NCI-H187 (cell line): ENCODE measurements at regions not wholly inside any gene's neighbourhood (a gene's known extent, or its start where the extent isn't known, plus 50 kb on each side); places are given as distances from the start of the nearest gene placed in this dataset.

Experiments
- DNase-seq, 2 experiments: peaks; one replicate each; lab custom pipeline; 2025; lab: John Stamatoyannopoulos, UW

- DNase-seq = no peak
Measured at GRCh38 chr14:66360366-66360926, 125.7 kb upstream of the CCDC196 start.

GRCh38 chr14:66361013-66361412, 125.2 kb upstream of the CCDC196 start:
- DNase-seq = no peak

DNA sequence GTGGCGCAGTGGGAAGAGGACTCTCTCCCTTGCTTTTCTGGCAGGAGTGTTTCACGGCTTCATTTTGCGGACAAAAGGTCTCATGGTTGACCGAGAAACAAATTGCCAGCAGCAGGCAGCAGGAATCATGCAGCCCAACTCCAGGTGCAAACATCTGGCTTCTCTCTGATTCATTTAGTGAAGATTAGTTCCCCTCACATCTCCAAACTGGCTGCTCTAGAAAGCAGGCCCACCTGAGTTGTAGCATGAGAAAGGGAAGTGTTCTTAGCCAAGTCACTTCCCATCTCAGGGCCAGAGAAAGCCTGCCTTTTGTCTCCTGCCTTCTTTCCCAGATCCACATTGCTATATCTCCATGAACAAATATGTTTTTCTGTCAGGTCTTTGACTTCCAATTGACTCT, 120.8 kb upstream of the CCDC196 start:
- peak in 1 of 2 experiments; percentile 17 for DNase-seq

DNA sequence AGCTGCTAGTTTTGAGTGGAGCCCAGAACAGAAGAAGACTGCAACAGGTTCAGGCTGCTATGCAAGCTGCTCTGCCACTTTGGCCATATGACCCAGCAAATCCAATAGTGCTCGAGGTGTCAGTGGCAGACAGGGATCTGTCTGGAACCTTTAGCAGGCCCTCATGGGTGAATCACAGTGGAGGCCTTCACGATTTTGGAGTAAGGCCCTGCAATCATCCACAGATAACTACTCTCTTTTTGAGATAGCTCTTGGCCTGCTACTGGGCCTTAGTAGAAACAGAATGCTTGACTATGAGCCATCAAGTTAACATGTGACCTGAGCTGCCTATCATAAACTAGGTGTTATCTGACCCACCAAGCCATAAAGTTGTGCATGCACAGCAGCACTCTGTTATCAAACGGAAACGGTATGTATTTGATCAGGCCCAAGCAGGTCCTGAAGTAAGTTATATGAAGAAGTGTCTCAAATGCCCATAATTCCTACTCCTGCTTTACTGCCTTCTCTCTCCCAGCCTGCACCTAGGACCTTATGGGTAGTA, 116.9 kb upstream of the CCDC196 start:
- no peak for DNase-seq

DNA sequence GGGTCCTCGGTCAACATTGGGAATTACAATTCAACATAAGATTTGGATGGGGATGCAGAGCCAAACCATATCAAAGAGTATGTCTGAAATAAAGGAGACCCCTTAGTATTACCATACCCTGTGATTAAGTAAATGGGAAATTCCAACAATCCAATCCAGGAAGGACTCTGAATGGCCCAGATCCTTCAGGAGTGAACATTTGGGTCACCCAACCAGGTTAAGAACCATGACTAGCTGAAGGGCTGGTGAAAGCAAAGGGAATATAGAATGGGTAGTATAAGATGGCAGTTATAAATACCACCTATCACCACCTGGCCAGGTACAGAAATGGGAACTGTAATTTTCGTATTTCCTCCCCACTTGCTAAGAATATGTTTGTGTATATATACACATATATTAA, 114.4 kb upstream of the CCDC196 start:
- DNase-seq = no peak

DNA sequence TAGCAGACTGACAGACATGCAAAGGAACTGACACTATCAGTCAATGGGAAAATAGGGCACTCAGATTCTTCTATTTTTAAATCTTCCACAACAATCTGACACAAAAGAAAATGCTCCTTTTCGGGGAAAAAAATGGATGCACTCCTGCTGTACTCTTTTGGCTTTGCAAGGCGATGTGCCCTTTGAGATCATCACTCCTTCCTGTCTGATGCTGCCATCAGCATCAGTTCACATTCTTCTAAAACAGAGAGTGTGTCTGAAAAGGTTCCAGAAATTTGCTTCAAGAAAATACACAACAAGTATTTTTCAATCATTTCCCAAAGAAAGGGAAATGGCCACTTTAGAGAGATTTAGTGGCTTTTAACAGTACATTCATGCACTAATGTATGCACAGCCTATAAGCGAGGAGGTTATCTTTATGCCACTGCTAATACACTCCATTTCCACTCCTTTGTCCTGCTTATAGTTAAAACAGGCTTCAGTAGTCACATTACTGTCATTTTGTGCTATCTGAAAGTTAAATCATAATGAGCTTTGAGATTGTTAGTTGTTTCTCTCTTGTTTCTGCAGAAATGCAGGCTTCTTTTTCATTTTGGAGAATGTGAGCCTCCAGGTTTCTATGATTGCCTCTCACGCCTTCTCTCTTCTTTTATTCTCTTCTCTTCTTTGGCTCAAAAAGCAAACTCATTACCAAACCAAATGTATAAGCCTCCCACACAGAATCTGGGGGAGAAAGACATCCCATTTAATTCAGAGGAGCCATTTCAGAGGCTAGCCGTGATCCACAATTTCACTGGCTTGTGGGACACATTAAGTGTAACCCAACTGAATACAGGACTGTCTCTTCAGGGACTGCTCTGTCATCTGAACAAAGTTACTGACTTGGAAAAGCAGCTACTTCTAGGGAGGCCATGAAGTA, 110.9 kb upstream of the CCDC196 start:
- no peak for DNase-seq

- DNase-seq = no peak
Measured at GRCh38 chr14:66377574-66377973, 108.6 kb upstream of the CCDC196 start.

DNA sequence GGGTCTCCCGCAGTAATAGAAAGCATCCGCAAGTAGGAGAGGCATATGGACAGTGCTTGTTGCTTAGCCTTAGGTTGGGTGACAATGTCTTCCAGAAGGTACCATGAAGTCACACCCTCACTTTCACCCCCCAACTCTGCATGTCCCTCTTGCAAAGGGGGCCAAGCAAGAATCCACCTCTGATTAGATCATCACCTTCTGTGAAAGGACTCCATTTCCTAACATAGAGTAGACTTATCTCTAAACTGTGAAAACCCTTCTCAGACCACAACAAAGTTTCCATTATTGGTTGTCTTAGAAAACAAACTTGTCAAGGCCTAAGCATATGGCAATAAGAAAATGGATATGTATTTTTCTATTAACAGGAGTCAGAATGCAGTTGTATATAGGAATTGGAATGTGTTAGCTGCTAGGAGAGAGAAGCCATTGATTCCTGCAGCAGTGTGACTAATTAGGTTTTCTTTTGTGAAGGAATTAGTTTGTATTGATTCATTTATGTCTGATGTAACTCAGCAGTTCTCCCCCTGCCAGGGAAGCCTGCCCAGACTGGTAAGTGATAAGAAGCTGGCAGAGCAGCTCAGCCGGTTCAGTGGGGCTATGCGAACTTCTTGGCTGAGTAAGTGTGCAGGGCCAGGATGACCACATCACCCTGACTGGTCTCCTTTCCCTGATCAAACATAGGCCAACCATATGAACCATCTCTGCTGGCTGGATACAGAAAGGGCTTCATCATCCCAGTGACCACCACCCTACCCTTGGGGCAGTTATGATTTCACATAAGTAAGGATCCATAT, 107.3 kb upstream of the CCDC196 start:
- no peak for DNase-seq

- DNase-seq = no peak
Measured at GRCh38 chr14:66380143-66380542, 106.0 kb upstream of the CCDC196 start.

DNA sequence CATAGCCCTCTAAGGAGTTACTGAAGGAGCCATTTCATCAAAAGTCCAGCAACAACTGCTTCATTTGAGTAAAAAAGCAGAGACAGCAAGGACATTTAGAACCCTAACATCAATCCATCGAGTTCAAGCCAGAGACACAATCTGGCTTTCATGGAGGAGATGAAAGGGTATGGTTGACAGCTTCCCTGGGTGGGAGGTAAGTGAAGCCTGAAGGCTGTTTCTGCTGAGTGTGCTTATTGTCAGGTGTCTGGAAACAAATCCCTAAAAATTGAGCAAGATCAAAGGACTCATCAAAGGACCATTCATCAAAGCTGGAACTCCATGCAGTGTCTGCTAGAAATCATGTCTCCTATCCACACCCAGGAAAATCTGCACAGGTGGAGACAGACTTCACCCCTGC, 104.4 kb upstream of the CCDC196 start:
- no peak for DNase-seq

- no peak for DNase-seq
Measured at GRCh38 chr14:66383257-66383656, 102.9 kb upstream of the CCDC196 start.

GRCh38 chr14:66383771-66384170, 102.4 kb upstream of the CCDC196 start:
- DNase-seq = no peak

DNA sequence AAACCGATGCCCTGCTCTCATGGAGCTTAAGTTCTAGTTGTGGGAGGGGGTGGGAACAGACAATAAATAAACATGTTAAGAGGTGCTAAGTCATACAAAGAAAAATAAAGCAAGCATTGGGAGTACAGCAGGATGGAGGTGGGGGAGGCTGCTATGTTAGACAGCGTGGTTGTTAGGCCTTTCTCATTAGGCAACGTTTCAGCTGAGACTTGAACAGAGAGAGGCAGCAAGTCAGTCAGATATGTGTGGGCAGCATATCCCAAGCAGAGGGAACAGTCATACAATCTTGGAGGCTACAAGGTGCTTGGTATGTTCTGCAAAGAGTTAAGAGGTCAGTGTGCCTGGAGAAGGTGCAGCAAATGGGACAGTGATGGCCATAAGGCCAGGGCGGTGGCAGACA, 97.7 kb upstream of the CCDC196 start:
- no peak for DNase-seq

DNA sequence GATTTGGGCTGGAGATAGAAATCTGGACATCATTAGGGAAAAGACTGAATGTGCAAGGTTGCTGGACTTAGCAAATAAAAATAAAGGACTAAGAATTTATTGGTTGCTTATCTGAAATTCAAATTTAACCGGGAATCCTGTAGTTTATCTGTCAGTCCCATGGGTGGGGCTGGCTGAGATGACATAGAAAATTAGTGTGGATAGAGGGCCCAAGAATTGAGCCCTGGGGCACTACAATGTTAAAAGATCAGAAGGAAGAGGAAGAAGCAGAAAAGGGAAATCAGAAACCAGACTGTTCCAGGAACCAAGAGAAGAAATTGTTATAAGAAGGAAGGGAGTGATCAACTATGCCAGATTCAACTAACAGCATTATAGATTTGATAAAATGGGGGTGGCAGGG, 96.7 kb upstream of the CCDC196 start:
- no peak for DNase-seq

- peak; percentile 26 to 49 for DNase-seq
Measured at GRCh38 chr14:66395300-66395699, 90.9 kb upstream of the CCDC196 start.

DNA sequence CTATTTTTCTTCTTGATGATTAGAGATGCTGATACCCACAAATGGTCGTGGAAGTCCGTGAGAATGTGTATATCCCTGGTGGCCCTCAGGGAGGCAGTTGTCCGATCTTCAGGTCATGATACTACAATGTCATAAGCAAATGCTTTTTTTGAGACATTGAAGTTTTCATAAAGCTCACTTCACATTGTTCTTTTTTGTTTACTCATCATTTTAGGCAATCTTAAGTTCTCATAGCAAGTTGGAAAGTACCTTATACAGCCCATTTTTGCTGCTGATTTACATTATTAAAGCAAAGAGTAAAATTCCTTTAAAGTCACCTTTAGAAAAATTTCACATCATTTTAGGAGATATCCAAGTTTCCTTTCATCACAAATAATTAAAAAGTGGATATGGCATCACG, 90.0 kb upstream of the CCDC196 start:
- no peak for DNase-seq

- no peak for DNase-seq
Measured at GRCh38 chr14:66398437-66398836, 87.7 kb upstream of the CCDC196 start.

DNA sequence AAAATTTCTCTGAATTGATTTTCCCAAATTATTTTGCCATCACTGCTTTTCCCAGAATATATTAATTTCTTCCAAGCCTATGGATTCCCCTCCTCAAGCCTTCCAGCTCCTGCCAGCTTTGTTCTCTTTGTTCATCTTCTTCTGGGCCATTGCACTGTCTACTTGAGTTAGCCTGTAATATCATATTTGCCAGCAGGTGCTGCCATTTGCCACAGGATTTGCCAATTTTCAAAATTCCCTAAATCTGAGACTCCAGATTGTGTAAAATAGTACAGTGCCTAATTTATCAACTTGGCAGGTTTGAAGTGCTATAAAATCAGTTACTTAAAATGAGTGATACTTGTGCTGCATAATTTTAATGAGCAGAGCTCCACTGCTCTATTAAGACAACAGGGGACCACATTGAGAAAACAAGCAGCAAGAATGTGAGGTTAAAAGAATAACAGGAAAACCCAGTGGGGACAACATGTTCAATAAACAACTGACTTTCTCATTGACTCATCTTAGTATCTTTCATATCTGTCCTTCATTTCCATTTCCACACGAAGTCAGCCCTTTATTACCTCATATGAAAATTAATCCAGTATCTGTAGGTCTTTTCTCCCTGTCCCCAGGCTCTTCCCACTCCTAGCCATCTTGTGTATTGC, 84.6 kb upstream of the CCDC196 start:
- no peak for DNase-seq

- DNase-seq = no peak
Measured at GRCh38 chr14:66403183-66403582, 83.0 kb upstream of the CCDC196 start.

DNA sequence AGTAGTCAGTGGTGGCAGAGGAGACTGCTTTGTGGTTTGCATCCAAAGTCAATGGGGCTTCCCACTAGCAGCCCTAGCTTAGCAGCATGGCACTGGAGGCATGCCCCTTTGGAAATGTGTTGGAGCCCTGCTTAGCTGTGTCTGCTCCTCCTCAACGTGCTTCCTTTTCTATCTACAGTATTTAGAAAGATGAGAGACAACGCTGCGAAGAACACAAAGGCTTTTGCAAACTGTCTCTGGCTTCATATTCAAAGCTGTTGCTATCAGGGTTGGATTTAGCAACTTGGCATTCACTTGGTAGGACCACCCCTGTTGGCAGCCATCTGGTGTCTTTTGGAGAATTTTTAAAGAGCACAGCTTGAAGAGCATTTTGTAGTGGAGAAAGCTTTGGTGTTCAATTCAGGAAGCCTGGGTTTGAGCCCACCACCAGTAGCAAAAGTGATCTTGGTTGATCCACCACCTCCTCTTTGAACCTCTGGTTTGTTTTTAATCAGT, 82.1 kb upstream of the CCDC196 start:
- no peak for DNase-seq

DNA sequence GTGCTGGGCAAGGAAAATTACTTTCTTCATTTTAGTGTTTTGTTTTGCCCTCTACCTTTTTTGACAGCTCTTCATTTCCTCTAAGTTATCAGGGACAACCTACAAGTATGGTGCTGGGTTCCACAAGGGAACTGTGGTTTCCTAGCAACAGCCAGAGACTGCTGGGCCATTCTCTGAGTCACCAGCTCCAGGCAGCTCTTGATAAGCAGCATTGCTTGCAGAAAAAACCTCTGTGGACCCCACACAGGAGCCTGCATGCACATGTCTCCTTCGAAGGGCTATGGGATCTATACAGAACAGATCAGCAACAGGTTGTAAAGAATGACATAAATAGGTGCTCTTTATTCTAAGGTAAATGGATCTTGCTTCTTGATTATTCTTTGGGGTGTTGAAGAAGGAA, 81.0 kb upstream of the CCDC196 start:
- DNase-seq = no peak

DNA sequence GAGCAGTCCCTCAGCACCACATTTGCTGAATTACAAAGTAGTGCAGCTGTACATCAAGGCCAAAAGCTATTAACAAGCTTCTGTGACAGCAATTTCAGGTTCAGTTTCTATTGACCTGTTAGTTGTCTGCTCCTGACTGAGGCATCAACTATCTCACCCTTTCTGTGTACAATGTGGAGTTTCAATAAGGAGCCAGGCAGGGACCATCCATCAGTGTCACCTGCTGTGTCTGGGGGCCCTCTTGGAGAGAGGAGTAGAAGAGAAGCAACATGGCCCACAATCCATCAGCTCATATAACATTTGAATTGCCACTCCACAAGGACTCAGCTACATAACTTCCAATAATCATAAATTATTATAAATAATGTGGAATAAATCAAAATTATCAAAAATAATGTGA, 72.3 kb upstream of the CCDC196 start:
- no peak for DNase-seq
